Neural cell (in vitro differentiated cells): ENCODE measurements at regions not wholly inside any gene's neighbourhood (a gene's known extent, or its start where the extent isn't known, plus 50 kb on each side); places are given as distances from the start of the nearest gene placed in this dataset.

Experiments
- H2AFZ ChIP-seq: fragments of 200-600, 300-800 bp; sonication (generic), shearing (Covaris generic); 2 replicates; pipeline ENCODE4 v1.6.0; 2014; ENCODE audit warnings: low read depth, mild to moderate bottlenecking, antibody characterized with exemption, low read length, moderate library complexity
- H3F3A ChIP-seq: fragments of 200-600 bp; shearing (Covaris generic); 2 replicates; pipeline ENCODE4 v1.6.1; 2016; ENCODE audit warnings: mild to moderate bottlenecking, moderate library complexity, mixed read lengths, antibody characterized with exemption, low read length; ENCODE audit not compliant: insufficient read depth, poor library complexity, severe bottlenecking
- H3K27ac ChIP-seq: fragments of 200-600, 300-800 bp; sonication (generic), shearing (Covaris generic); 2 replicates; pipeline ENCODE4 v1.5.1; 2014; ENCODE audit warnings: mild to moderate bottlenecking, low read length, moderate library complexity
- H3K27me3 ChIP-seq: fragments of 300-800, 200-600 bp; sonication (generic), shearing (Covaris generic); 2 replicates; pipeline ENCODE4 v1.6.0; 2014; ENCODE audit warnings: mild to moderate bottlenecking, low read depth, low read length, moderate library complexity; ENCODE audit not compliant: insufficient read depth
- H3K36me3 ChIP-seq: fragments of 300-800, 200-600 bp; sonication (generic), shearing (Covaris generic); 2 replicates; pipeline ENCODE4 v1.5.1; 2014; ENCODE audit warnings: mild to moderate bottlenecking, antibody characterized with exemption, low read length, moderate library complexity; ENCODE audit not compliant: insufficient read depth
- H3K4me2 ChIP-seq: fragments of 300-800, 200-600 bp; sonication (generic), shearing (Covaris generic); 2 replicates; pipeline ENCODE4 v1.6.0; 2014; ENCODE audit warnings: mild to moderate bottlenecking, low read length
- H3K4me3 ChIP-seq: fragments of 300-800, 200-600 bp; sonication (generic), shearing (Covaris generic); 2 replicates; pipeline ENCODE4 v1.5.1; 2014; ENCODE audit warnings: mild to moderate bottlenecking, low read length, moderate library complexity
- H3K79me2 ChIP-seq: fragments of 200-600 bp; shearing (Covaris generic); replicated peaks from 2 replicates; pipeline ENCODE4 v1.6.0; 2014; ENCODE audit warnings: mild to moderate bottlenecking, low read length, moderate library complexity; ENCODE audit not compliant: insufficient read depth
- H3K9ac ChIP-seq: fragments of 300-800, 200-600 bp; sonication (generic), shearing (Covaris generic); 2 replicates; pipeline ENCODE4 v1.6.1; 2016; ENCODE audit warnings: mild to moderate bottlenecking, low read length, mixed read lengths
- H3K9me2 ChIP-seq: fragments of 200-600 bp; shearing (Covaris generic); 2 replicates; pipeline ENCODE4 v1.6.1; 2016; ENCODE audit warnings: mild to moderate bottlenecking, low read length, mixed read lengths; ENCODE audit not compliant: insufficient read depth
- H3K9me3 ChIP-seq: fragments of 200-600, 300-800 bp; sonication (generic), shearing (Covaris generic); 2 replicates; pipeline ENCODE4 v1.6.1; 2016; ENCODE audit warnings: mild to moderate bottlenecking, mixed run types, low read length, moderate library complexity, mixed read lengths
- H4K20me1 ChIP-seq: fragments of 200-600 bp; shearing (Covaris generic); 2 replicates; pipeline ENCODE4 v1.6.1; 2016; ENCODE audit warnings: mild to moderate bottlenecking, mixed run types; ENCODE audit not compliant: insufficient read depth
- CTCF ChIP-seq: fragments of 450-650 bp; IDR thresholded peaks from 2 replicates; pipeline ENCODE4 v1.5.1; 2014; ENCODE audit warnings: antibody characterized with exemption, mild to moderate bottlenecking, moderate library complexity; ENCODE audit not compliant: poor library complexity, severe bottlenecking
- EP300 ChIP-seq: fragments of 450-650 bp; conservative IDR thresholded peaks from 2 replicates; pipeline ENCODE4 v1.6.1; 2014; ENCODE audit warnings: antibody characterized with exemption, mild to moderate bottlenecking, moderate library complexity; ENCODE audit not compliant: poor library complexity, severe bottlenecking
- EZH2 ChIP-seq: fragments of 200-600, 300-800 bp; shearing (Covaris generic), sonication (generic); IDR thresholded peaks from 2 replicates; pipeline ENCODE4 v1.6.1; 2014; ENCODE audit warnings: antibody characterized with exemption, low read length, borderline replicate concordance, mild to moderate bottlenecking; ENCODE audit not compliant: insufficient read depth, poor library complexity, severe bottlenecking
- MXI1 ChIP-seq: fragments of 450-650 bp; conservative IDR thresholded peaks from 2 replicates; pipeline ENCODE4 v1.6.1; 2014; ENCODE audit warnings: antibody characterized with exemption, mild to moderate bottlenecking; ENCODE audit not compliant: poor library complexity, severe bottlenecking
- POLR2AphosphoS5 ChIP-seq: IDR thresholded peaks from 2 replicates; pipeline ENCODE4 v1.6.1; 2012
- RAD21 ChIP-seq: fragments of 450-650 bp; conservative IDR thresholded peaks from 2 replicates; pipeline ENCODE4 v1.6.1; 2014; ENCODE audit warnings: antibody characterized with exemption, mild to moderate bottlenecking, moderate library complexity
- REST ChIP-seq: IDR thresholded peaks from 2 replicates; pipeline ENCODE4 v1.6.1; 2012; ENCODE audit warnings: borderline replicate concordance
- SMC3 ChIP-seq: fragments of 450-650 bp; conservative IDR thresholded peaks from 2 replicates; pipeline ENCODE4 v1.6.1; 2014; ENCODE audit warnings: antibody characterized with exemption, mild to moderate bottlenecking, moderate library complexity; ENCODE audit not compliant: poor library complexity
- TAF1 ChIP-seq: IDR thresholded peaks from 2 replicates; pipeline ENCODE4 v1.6.1; 2012; ENCODE audit warnings: low read depth

GRCh38 chr1:106600626-106601025 is 455.8 kb upstream of the PRMT6 start:
- TF ChIP-seq MXI1 = no peak
- no peak for TF ChIP-seq EZH2
- no peak for TF ChIP-seq POLR2AphosphoS5
- TF ChIP-seq RAD21 = no peak
- TF ChIP-seq TAF1 = no peak
- TF ChIP-seq CTCF = no peak
- TF ChIP-seq SMC3 = no peak
- Histone ChIP-seq H4K20me1 (no peaks in the 10 kb centered on the region), H3K27ac (no peak overlapping the region), H2AFZ (no peak overlapping the region), H3K4me2 (no peak overlapping the region), H3K27me3 (no peaks in the 10 kb centered on the region), H3K9ac (no peak overlapping the region), H3K4me3 (no peak overlapping the region), H3K79me2 (no peaks in the 10 kb centered on the region), H3K36me3 (no peaks in the 10 kb centered on the region), H3F3A (no peaks in the 10 kb centered on the region), H3K9me3 (no peaks in the 10 kb centered on the region), H3K9me2 (no peaks in the 10 kb centered on the region)

GRCh38 chr1:106603616-106604015 is 452.9 kb upstream of the PRMT6 start:
- H3K9me3 ChIP-seq = no peaks in the 10 kb centered on the region
- H3K27ac ChIP-seq = no peak overlapping the region
- no peaks in the 10 kb centered on the region for H3K79me2 ChIP-seq
- no peak overlapping the region for H3K9ac ChIP-seq
- H4K20me1 ChIP-seq = no peaks in the 10 kb centered on the region
- TF ChIP-seq POLR2AphosphoS5 (no peak), MXI1 (no peak), RAD21 (no peak), SMC3 (no peak), EP300 (no peak), EZH2 (no peak), REST (no peak), TAF1 (no peak), CTCF (no peak)
- no peaks in the 10 kb centered on the region for H3K9me2 ChIP-seq
- H2AFZ ChIP-seq = no peak overlapping the region
- H3K4me2 ChIP-seq = no peak overlapping the region
- H3K36me3 ChIP-seq = no peaks in the 10 kb centered on the region
- no peaks in the 10 kb centered on the region for H3K27me3 ChIP-seq
- no peak overlapping the region for H3K4me3 ChIP-seq
- H3F3A ChIP-seq = no peaks in the 10 kb centered on the region
